ENCODE measurements at regions not wholly inside any gene's neighbourhood (a gene's known extent, or its start where the extent isn't known, plus 50 kb on each side); places are given as distances from the start of the nearest gene placed in this dataset.

Small RNA genes lying in the stretch of these regions (microRNA-seq; reads per million reads assigned to microRNA genes)
- 71.6 to 101 reads per million in 2 experiments for gene MIR3679 (ENCODE audit: insufficient read depth in 1 of 2, insufficient read length in 1 of 2, unreplicated experiment in 1 of 2)

Small RNA genes lying in the stretch of these regions (small RNA-seq; reads per million reads assigned to genes)
- 0 to 0.11 (median 0) reads per million in 5 experiments for gene MIR3679
